ENCODE measurements at regions not wholly inside any gene's neighbourhood (a gene's known extent, or its start where the extent isn't known, plus 50 kb on each side); places are given as distances from the start of the nearest gene placed in this dataset.
"Not testable (repeated sequence)": the region's sequence is repeated elsewhere in the genome, so short reads cannot be mapped to it uniquely, and the experiment has no call there.

- Histone ChIP-seq H3K4me3 (ENCODE audit: low read length in 3 of 3) (no peak overlapping the region), H3K9ac (ENCODE audit: low read length in 3 of 3) (no peak overlapping the region), H3K4me1 (ENCODE audit: control insufficient read depth in 2 of 3, insufficient read depth in 2 of 3, low read depth in 1 of 3, low read length in 3 of 3) (no peaks in the 10 kb centered on the region), H3K9me3 (ENCODE audit: control insufficient read depth in 2 of 3, insufficient read depth in 1 of 3, low read length in 3 of 3) (no peaks in the 10 kb centered on the region), H3K27me3 (ENCODE audit: control insufficient read depth, insufficient read depth, low read length) (no peaks in the 10 kb centered on the region), H3K27ac (ENCODE audit: low read depth in 2 of 2, low read length in 2 of 2) (no peak overlapping the region), H3K36me3 (ENCODE audit: control insufficient read depth in 2 of 3, insufficient read depth in 3 of 3, low read length in 3 of 3) (no peaks in the 10 kb centered on the region)
- intact Hi-C loops (cut with DNase I) = no loop called here
- no peak for DNase-seq
- no peak for FAIRE-seq
- no peak for TF ChIP-seq CTCF (IDR thresholded peaks at IDR 0.05; ENCODE audit: borderline replicate concordance, extremely low read depth, insufficient read depth)
Observed at GRCh38 chr5:135737701-135738563, 96.5 kb upstream of the SLC25A48 start.

DNA sequence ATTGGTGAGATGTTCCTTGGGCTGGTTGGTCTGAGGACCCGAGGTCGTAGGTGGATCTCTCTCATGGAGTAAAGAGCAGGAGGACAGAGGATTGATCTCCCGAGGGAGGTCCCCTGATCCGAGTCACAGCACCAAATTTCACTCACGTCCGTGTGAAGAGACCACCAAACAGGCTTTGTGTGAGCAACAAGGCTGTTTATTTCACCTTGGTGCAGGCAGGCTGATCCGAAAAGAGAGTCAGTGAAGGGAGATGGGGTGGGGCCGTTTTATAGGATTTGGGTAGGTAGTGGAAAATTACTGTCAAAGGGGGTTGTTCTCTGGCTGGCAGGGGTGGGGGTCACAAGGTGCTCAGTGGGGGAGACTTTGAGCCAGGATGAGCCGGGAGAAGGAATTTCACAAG lies 97.5 kb upstream of the SLC25A48 start:
- intact Hi-C loops (cut with DNase I) = not testable (repeated sequence)

DNA sequence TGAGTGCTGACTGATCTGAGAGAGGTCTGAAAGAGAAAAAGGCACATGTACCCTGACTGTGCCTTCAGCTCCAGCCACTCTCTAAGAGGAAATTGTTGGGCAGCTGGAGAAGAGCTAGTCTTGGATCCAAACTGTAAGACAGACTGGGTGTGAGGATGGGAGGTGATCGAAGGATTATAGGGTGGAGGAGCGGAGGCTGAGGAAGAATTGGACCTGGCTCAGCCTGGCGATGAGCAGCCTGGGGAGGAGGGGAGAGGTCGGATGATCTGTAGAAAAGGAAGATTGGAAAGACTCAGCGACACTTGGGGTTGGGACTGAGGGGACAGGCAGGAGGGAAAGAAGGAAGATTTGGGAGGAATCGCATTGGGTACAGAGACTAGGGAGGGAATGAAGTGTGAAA lies 98.6 kb upstream of the SLC25A48 start:
- H3K9me3 ChIP-seq (ENCODE audit: control insufficient read depth in 2 of 3, insufficient read depth in 1 of 3, low read length in 3 of 3) = no peaks in the 10 kb centered on the region
- intact Hi-C loops (cut with DNase I) = no loop called here
- FAIRE-seq (no peak), DNase-seq (no peak)
- H3K27me3 ChIP-seq (ENCODE audit: control insufficient read depth, insufficient read depth, low read length) = no peaks in the 10 kb centered on the region
- no peak for TF ChIP-seq CTCF (IDR thresholded peaks at IDR 0.05; ENCODE audit: borderline replicate concordance, extremely low read depth, insufficient read depth)
- H3K4me1 ChIP-seq (ENCODE audit: control insufficient read depth in 2 of 3, insufficient read depth in 2 of 3, low read depth in 1 of 3, low read length in 3 of 3) = no peaks in the 10 kb centered on the region
- H3K36me3 ChIP-seq (ENCODE audit: control insufficient read depth in 2 of 3, insufficient read depth in 3 of 3, low read length in 3 of 3) = no peaks in the 10 kb centered on the region
- H3K9ac ChIP-seq (ENCODE audit: low read length in 3 of 3) = no peak overlapping the region
- no peak overlapping the region for H3K4me3 ChIP-seq (ENCODE audit: low read length in 3 of 3)
- H3K27ac ChIP-seq (ENCODE audit: low read depth in 2 of 2, low read length in 2 of 2) = no peak overlapping the region

More for the DNA sequence above, 97.5 kb upstream of the SLC25A48 start:
- H3K4me3 ChIP-seq (ENCODE audit: low read length in 3 of 3); H3K27me3 ChIP-seq (ENCODE audit: control insufficient read depth, insufficient read depth, low read length); H3K36me3 ChIP-seq (ENCODE audit: control insufficient read depth in 2 of 3, insufficient read depth in 3 of 3, low read length in 3 of 3); FAIRE-seq; H3K4me1 ChIP-seq (ENCODE audit: control insufficient read depth in 2 of 3, insufficient read depth in 2 of 3, low read depth in 1 of 3, low read length in 3 of 3); DNase-seq; H3K27ac ChIP-seq (ENCODE audit: low read depth in 2 of 2, low read length in 2 of 2); H3K9me3 ChIP-seq (ENCODE audit: control insufficient read depth in 2 of 3, insufficient read depth in 1 of 3, low read length in 3 of 3); H3K9ac ChIP-seq (ENCODE audit: low read length in 3 of 3): not testable (repeated sequence)

DNA sequence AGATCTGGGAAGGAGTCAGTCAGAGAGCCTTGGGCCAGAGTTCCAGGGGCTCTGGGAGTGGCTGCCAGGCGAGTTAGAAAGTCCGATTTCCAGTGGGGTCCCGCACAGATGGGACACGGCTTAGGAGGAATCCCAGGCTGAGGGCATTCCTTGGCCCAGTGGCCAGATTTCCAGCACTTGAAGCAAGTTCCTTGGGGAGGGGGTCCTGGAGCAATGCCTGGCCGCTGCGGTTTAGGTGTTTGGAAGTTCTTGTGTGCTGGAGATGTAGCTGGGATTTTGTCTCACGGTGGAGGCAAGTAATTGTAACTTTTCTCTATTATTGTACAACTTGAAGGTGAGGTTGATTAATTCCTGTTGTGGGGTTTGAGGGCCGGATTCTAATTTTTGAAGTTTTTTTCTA lies 99.5 kb upstream of the SLC25A48 start:
- H3K27ac ChIP-seq (ENCODE audit: low read depth in 2 of 2, low read length in 2 of 2); H3K9ac ChIP-seq (ENCODE audit: low read length in 3 of 3); intact Hi-C loops (cut with DNase I); FAIRE-seq; H3K27me3 ChIP-seq (ENCODE audit: control insufficient read depth, insufficient read depth, low read length); H3K4me3 ChIP-seq (ENCODE audit: low read length in 3 of 3); H3K4me1 ChIP-seq (ENCODE audit: control insufficient read depth in 2 of 3, insufficient read depth in 2 of 3, low read depth in 1 of 3, low read length in 3 of 3); H3K36me3 ChIP-seq (ENCODE audit: control insufficient read depth in 2 of 3, insufficient read depth in 3 of 3, low read length in 3 of 3); DNase-seq; H3K9me3 ChIP-seq (ENCODE audit: control insufficient read depth in 2 of 3, insufficient read depth in 1 of 3, low read length in 3 of 3): not testable (repeated sequence)

DNA sequence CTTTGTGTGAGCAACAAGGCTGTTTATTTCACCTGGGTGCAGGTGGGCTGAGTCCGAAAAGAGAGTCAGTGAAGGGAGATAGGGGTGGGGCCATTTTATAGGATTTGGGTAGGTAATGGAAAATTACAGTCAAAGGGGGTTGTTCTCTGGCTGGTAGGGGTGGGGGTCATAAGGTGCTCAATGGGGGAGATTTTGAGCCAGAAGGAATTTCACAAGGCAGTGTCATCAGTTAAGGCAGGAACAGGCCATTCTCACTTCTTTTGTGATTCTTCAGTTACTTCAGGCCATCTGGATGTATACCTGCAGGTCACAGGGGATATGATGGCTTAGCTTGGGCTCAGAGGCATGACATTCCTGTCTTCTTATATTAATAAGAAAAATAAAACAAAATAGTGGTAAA lies 103.4 kb upstream of the SLC25A48 start:
- DNase-seq; H3K36me3 ChIP-seq (ENCODE audit: control insufficient read depth in 2 of 3, insufficient read depth in 3 of 3, low read length in 3 of 3); H3K4me1 ChIP-seq (ENCODE audit: control insufficient read depth in 2 of 3, insufficient read depth in 2 of 3, low read depth in 1 of 3, low read length in 3 of 3); H3K9me3 ChIP-seq (ENCODE audit: control insufficient read depth in 2 of 3, insufficient read depth in 1 of 3, low read length in 3 of 3); H3K27ac ChIP-seq (ENCODE audit: low read depth in 2 of 2, low read length in 2 of 2); H3K9ac ChIP-seq (ENCODE audit: low read length in 3 of 3); H3K27me3 ChIP-seq (ENCODE audit: control insufficient read depth, insufficient read depth, low read length); intact Hi-C loops (cut with DNase I); FAIRE-seq; H3K4me3 ChIP-seq (ENCODE audit: low read length in 3 of 3): not testable (repeated sequence)

GRCh38 chr5:135730161-135730560 lies 104.3 kb upstream of the SLC25A48 start:
- H3K27me3 ChIP-seq (ENCODE audit: control insufficient read depth, insufficient read depth, low read length); H3K27ac ChIP-seq (ENCODE audit: low read depth in 2 of 2, low read length in 2 of 2); DNase-seq; H3K9ac ChIP-seq (ENCODE audit: low read length in 3 of 3); H3K36me3 ChIP-seq (ENCODE audit: control insufficient read depth in 2 of 3, insufficient read depth in 3 of 3, low read length in 3 of 3); intact Hi-C loops (cut with DNase I); FAIRE-seq; H3K4me3 ChIP-seq (ENCODE audit: low read length in 3 of 3); H3K4me1 ChIP-seq (ENCODE audit: control insufficient read depth in 2 of 3, insufficient read depth in 2 of 3, low read depth in 1 of 3, low read length in 3 of 3); H3K9me3 ChIP-seq (ENCODE audit: control insufficient read depth in 2 of 3, insufficient read depth in 1 of 3, low read length in 3 of 3): not testable (repeated sequence)

Data from kidney (tissue), 13 donors.